Right atrium auricular region (tissue), 2 donors: ENCODE measurements at regions not wholly inside any gene's neighbourhood (a gene's known extent, or its start where the extent isn't known, plus 50 kb on each side); places are given as distances from the start of the nearest gene placed in this dataset.

Experiments used
- DNase-seq: peaks from one replicate; pipeline ENCODE4 v3.0.0-alpha.2; 2019; ENCODE audit warnings: low spot score
- H3K27ac ChIP-seq, 2 donors: fragments of 200-600 bp; sonication (generic); 1 replicate in 1 of 2; 2 replicates in 1 of 2; pipeline ENCODE4 v1.5.1; 2016 to 2019
- H3K27me3 ChIP-seq, 2 donors: fragments of 200-600 bp; sonication (generic); one replicate each; pipeline versions ENCODE4 v1.5.1 to v1.6.0; 2017 to 2019
- H3K36me3 ChIP-seq: fragments of 200-600 bp; sonication (generic); one replicate; pipeline ENCODE4 v1.5.1; 2016
- H3K4me1 ChIP-seq, 2 donors: fragments of 200-600 bp; sonication (generic); one replicate each; pipeline versions ENCODE4 v1.5.1 to v1.6.0; 2017 to 2019
- H3K4me3 ChIP-seq, 2 donors: fragments of 200-600 bp; sonication (generic); 1 replicate in 1 of 2; 2 replicates in 1 of 2; pipeline ENCODE4 v1.5.1; 2017 to 2019; ENCODE audit warnings: mild to moderate bottlenecking in 1 of 2, moderate library complexity in 1 of 2
- H3K9me3 ChIP-seq, 2 donors: fragments of 200-600 bp; sonication (generic); one replicate each; pipeline ENCODE4 v1.5.1; 2019
- TF ChIP-seq, protein P1 (sequence below), 2 donors: fragments of 200-600 bp; sonication (generic); IDR thresholded peaks; one replicate each; pipeline ENCODE4 v1.5.1; 2019; ENCODE audit warnings: antibody characterized with exemption in 2 of 2

DNA sequence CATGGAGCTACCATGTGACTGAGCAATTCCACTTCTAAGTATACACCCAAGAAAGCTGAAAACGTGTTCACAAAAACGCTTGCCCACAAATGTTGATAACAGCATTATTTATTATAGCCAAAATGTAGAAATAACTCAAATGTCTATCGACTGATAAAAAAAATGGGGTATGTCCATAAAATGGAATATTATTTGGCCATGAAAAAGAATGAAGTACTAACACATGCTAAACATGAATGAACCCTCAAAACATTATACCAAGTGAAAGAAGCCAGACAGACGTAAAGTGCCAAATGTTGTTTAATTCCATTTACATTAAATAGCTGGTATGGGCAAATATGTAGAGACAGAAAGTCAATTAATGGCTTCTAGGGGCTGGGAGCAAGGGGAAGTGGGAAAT, 184.9 kb upstream of the IRX2 start:
- no peaks in the 10 kb centered on the region for H3K4me1 ChIP-seq
- no peak overlapping the region for H3K27ac ChIP-seq
- peaks cover 0 to 23% of the 10 kb centered on the region in 2 donors for H3K9me3 ChIP-seq
- H3K27me3 ChIP-seq: no peaks in the 10 kb centered on the region
- TF ChIP-seq, protein P1, sequence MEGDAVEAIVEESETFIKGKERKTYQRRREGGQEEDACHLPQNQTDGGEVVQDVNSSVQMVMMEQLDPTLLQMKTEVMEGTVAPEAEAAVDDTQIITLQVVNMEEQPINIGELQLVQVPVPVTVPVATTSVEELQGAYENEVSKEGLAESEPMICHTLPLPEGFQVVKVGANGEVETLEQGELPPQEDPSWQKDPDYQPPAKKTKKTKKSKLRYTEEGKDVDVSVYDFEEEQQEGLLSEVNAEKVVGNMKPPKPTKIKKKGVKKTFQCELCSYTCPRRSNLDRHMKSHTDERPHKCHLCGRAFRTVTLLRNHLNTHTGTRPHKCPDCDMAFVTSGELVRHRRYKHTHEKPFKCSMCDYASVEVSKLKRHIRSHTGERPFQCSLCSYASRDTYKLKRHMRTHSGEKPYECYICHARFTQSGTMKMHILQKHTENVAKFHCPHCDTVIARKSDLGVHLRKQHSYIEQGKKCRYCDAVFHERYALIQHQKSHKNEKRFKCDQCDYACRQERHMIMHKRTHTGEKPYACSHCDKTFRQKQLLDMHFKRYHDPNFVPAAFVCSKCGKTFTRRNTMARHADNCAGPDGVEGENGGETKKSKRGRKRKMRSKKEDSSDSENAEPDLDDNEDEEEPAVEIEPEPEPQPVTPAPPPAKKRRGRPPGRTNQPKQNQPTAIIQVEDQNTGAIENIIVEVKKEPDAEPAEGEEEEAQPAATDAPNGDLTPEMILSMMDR (IDR thresholded peaks at IDR 0.05): no peak
- no peak for DNase-seq
- H3K4me3 ChIP-seq: no peak overlapping the region
- no peaks in the 10 kb centered on the region for H3K36me3 ChIP-seq

DNA sequence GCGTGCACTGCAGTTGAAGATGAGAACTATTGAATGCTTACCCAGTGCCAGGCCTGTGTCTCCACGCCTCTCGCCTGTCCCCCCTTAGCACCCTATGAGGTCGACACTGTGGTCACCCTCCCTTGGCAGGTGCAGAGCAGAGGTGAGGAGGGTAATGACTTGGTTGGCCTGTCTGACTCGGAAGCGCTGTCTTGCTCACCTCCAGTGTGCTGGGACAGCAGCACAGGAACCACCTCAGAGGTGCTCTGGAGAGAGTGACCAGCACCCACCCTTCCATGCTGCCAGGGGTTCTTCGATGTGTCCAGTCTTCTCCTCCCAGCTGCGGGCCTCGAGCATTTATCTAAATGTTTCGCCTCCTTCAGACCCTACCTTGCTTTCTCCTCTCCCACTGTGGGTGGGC, 178.3 kb upstream of the IRX2 start:
- Histone ChIP-seq H3K27ac (no peak overlapping the region), H3K36me3 (no peaks in the 10 kb centered on the region), H3K27me3 (no peaks in the 10 kb centered on the region), H3K4me3 (no peak overlapping the region), H3K4me1 (no peaks in the 10 kb centered on the region), H3K9me3 (no peaks in the 10 kb centered on the region)
- TF ChIP-seq, protein P1 (IDR thresholded peaks at IDR 0.05): no peak
- DNase-seq: no peak

DNA sequence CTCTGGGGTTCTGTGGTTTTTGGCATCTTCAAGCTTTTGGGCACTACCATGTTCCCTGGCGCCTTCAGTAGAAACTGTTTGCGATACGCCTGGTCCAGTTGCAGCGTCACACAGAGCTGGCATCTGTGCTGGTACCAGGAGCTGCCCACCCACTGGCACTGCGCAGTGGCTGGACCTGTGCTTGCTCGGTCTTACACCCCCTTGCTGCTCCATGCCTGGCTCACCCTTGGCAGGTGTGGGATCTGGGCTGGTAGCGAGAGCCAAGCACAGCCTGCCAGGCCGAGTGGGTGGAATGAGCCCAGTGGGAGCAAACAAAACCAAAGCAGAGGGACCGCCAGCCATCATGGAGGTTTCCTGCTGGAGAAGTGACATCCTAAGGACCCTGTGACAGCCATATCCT, 170.2 kb upstream of the IRX2 start:
- H3K36me3 ChIP-seq: no peaks in the 10 kb centered on the region
- TF ChIP-seq, protein P1 (IDR thresholded peaks at IDR 0.05): no peak
- peaks cover 0 to 4% of the 10 kb centered on the region in 2 donors for H3K9me3 ChIP-seq
- no peak overlapping the region for H3K4me3 ChIP-seq
- H3K27ac ChIP-seq: no peak overlapping the region
- no peaks in the 10 kb centered on the region for H3K4me1 ChIP-seq
- no peaks in the 10 kb centered on the region for H3K27me3 ChIP-seq
- DNase-seq: no peak

DNA sequence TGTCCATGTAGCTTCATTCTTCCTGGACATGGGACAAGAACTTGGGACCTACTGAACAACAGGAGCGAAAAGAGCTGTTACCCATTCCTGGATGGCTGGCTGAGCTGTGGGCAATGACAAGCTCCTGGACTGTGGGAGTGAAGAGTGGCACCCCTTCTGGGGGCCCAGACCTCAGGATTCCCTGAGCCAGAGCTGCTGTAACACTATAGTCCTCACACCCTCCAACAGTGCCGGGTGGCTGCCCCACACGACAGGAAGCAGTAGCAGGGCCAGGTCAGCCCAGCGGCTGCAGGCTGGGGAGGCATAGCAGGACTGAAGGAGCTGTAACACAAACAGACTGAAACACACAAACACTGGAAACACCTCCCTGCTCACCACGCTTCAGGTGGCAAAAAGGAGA, 169.7 kb upstream of the IRX2 start:
- Histone ChIP-seq H3K27ac (no peak overlapping the region), H3K9me3 (peaks cover 0 to 4% of the 10 kb centered on the region in 2 donors), H3K36me3 (no peaks in the 10 kb centered on the region), H3K4me1 (no peaks in the 10 kb centered on the region), H3K4me3 (no peak overlapping the region), H3K27me3 (no peaks in the 10 kb centered on the region)
- no peak for DNase-seq
- TF ChIP-seq, protein P1 (IDR thresholded peaks at IDR 0.05): no peak

DNA sequence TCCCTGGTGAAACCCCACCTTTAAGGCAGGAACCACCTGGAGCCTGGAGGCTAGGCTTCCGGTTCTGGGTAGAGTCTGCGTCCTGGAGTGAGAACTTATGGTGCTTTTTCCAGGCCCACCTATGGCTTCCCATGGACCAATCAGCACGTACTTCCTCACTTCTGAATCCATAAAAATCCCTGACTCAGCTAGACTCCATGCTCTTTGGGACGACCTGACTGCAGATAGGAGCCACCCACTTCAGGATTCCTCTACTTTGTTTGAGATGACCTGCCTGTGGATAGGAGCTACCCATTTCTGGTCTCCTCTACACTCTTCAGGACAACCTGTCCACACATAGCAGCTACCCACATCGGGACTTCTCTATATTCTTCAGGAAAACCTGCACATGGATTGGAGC, 168.8 kb upstream of the IRX2 start:
- TF ChIP-seq, protein P1 (IDR thresholded peaks at IDR 0.05): no peak
- H3K4me1 ChIP-seq: no peaks in the 10 kb centered on the region

DNA sequence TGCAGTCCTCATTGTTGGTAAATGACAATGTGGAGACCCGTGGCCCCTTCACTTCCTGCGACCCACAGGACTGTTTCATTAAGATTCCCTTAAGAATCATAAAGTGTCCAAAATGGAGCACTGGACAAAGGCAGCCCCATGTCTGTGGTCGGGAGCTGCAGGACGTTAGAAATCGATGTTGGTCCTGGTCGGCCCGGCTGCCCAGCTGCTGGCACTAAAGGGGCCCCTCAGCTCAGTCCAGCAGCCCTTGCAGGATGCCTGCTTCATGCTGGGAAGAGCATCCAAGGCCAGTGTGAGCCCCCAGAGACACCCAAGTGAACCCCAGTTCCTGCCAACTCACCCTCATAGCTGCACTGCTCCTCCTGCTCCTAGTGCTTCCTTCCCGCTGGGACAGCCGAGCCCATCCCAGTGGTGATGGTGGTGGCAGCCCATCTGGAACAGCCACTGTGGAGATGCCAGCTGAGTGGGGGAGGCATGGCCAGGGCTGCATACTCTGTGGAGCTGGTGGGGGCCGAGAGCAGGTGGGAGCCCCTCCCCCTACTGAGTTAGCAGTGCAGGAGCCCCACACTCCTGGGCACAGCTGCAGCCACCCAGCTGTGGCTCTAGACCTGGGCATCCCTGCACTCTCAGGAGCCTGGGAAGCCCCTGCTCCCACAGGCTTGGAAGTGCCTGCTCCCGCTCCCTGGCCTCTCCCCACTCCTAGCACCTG, 168.0 kb upstream of the IRX2 start:
- H3K36me3 ChIP-seq: no peaks in the 10 kb centered on the region
- H3K4me3 ChIP-seq: no peak overlapping the region
- no peaks in the 10 kb centered on the region for H3K27me3 ChIP-seq
- H3K9me3 ChIP-seq: peaks cover 0 to 4% of the 10 kb centered on the region in 2 donors
- H3K4me1 ChIP-seq: no peaks in the 10 kb centered on the region
- no peak for DNase-seq
- TF ChIP-seq, protein P1 (IDR thresholded peaks at IDR 0.05): no peak
- no peak overlapping the region for H3K27ac ChIP-seq

More for the DNA sequence above, 168.8 kb upstream of the IRX2 start:
- DNase-seq: no peak
- Histone ChIP-seq H3K27ac (no peak overlapping the region), H3K9me3 (peaks cover 0 to 4% of the 10 kb centered on the region in 2 donors), H3K36me3 (no peaks in the 10 kb centered on the region), H3K27me3 (no peaks in the 10 kb centered on the region), H3K4me3 (no peak overlapping the region)
